Left lung (tissue), 4 donors: ENCODE measurements at regions not wholly inside any gene's neighbourhood (a gene's known extent, or its start where the extent isn't known, plus 50 kb on each side); places are given as distances from the start of the nearest gene placed in this dataset.

Experiments used
- ATAC-seq: fragments of 200-7000 bp; cut with Tn5 transposase; one replicate; pipeline ENCODE4 v1.9.1; 2020; ENCODE audit warnings: moderate library complexity
- DNase-seq, 4 donors: peaks; one replicate each; pipeline ENCODE4 v3.0.0-alpha.2; 2013 to 2020
- H3K27ac ChIP-seq, 2 donors: fragments of 200-600 bp; sonication (generic) in 1 of 2; one replicate each; pipeline versions ENCODE4 v1.5.0 to v1.8.0; 2020 to 2021
- H3K27me3 ChIP-seq, 2 donors: fragments of 200-600 bp; sonication (generic) in 1 of 2; one replicate each; pipeline versions ENCODE4 v1.5.0 to v1.8.0; 2020 to 2021
- H3K36me3 ChIP-seq, 2 donors: fragments of 200-600 bp; sonication (generic) in 1 of 2; one replicate each; pipeline versions ENCODE4 v1.5.0 to v1.8.0; 2020 to 2021
- H3K4me1 ChIP-seq, 2 donors: fragments of 200-600 bp; one replicate each; pipeline ENCODE4 v1.8.0; 2021
- H3K4me3 ChIP-seq, 2 donors: fragments of 200-600 bp; sonication (generic) in 1 of 2; one replicate each; pipeline versions ENCODE4 v1.5.0 to v1.8.0; 2020 to 2021; ENCODE audit warnings: mild to moderate bottlenecking in 1 of 2
- H3K9me3 ChIP-seq, 2 donors: fragments of 200-600 bp; sonication (generic) in 1 of 2; one replicate each; pipeline versions ENCODE4 v1.5.0 to v1.8.0; 2020 to 2021
- CTCF ChIP-seq, 2 donors: fragments of 200-600 bp; sonication (generic) in 1 of 2; IDR thresholded peaks; one replicate each; pipeline versions ENCODE4 v1.5.0 to v1.8.0; 2021; ENCODE audit warnings: antibody characterized with exemption in 2 of 2
- intact Hi-C, 2 donors: fragments of 100-400 bp; cut with DNase I; formaldehyde crosslinking; loops; one replicate each; pipeline versions ENCODE4 v1.11.2 to v1.14.2; 2022
- donor health status: DM: no; HTN: yes; CAD: no.
- donor health status: DM: no; HTN: no; CAD: no.

- no peak for TF ChIP-seq CTCF (IDR thresholded peaks at IDR 0.05)
These were observed 346.5 kb upstream of the ETAA1 start for GRCh38 chr2:67050622-67051021.

GRCh38 chr2:67054728-67055127 lies 342.4 kb upstream of the ETAA1 start:
- no peak for ATAC-seq
- no peak overlapping the region for H3K27ac ChIP-seq
- intact Hi-C loops: no loop called here

More at GRCh38 chr2:67050622-67051021, 346.5 kb upstream of the ETAA1 start:
- intact Hi-C loops: no loop called here
- no peak for DNase-seq
- Histone ChIP-seq H3K36me3 (no peaks in the 10 kb centered on the region), H3K27me3 (no peaks in the 10 kb centered on the region), H3K4me1 (no peaks in the 10 kb centered on the region), H3K4me3 (no peak overlapping the region), H3K9me3 (no peaks in the 10 kb centered on the region), H3K27ac (no peak overlapping the region)
- no peak for ATAC-seq

GRCh38 chr2:67055387-67056304 lies 341.5 kb upstream of the ETAA1 start:
- no peaks in the 10 kb centered on the region for H3K9me3 ChIP-seq
- H3K4me1 ChIP-seq: peaks cover 0 to 4% of the 10 kb centered on the region in 2 donors
- DNase-seq: no peak
- no peak for ATAC-seq
- intact Hi-C loops: no loop called here
- no peak overlapping the region for H3K4me3 ChIP-seq
- H3K27ac ChIP-seq: no peak overlapping the region
- no peak for TF ChIP-seq CTCF (IDR thresholded peaks at IDR 0.05)
- no peaks in the 10 kb centered on the region for H3K27me3 ChIP-seq
- H3K36me3 ChIP-seq: no peaks in the 10 kb centered on the region

More at GRCh38 chr2:67054728-67055127, 342.4 kb upstream of the ETAA1 start:
- Histone ChIP-seq H3K9me3 (no peaks in the 10 kb centered on the region), H3K27me3 (no peaks in the 10 kb centered on the region), H3K4me1 (peaks cover 0 to 4% of the 10 kb centered on the region in 2 donors), H3K4me3 (no peak overlapping the region), H3K36me3 (no peaks in the 10 kb centered on the region)
- TF ChIP-seq CTCF (IDR thresholded peaks at IDR 0.05): no peak
- no peak for DNase-seq

- ATAC-seq: no peak
- H3K27ac ChIP-seq: no peak overlapping the region
- no peaks in the 10 kb centered on the region for H3K9me3 ChIP-seq
- H3K36me3 ChIP-seq: no peaks in the 10 kb centered on the region
- DNase-seq: no peak
- intact Hi-C loops: no loop called here
- peaks cover 0 to 4% of the 10 kb centered on the region in 2 donors for H3K4me1 ChIP-seq
- no peaks in the 10 kb centered on the region for H3K27me3 ChIP-seq
- no peak overlapping the region for H3K4me3 ChIP-seq
- no peak for TF ChIP-seq CTCF (IDR thresholded peaks at IDR 0.05)
These were observed 340.0 kb upstream of the ETAA1 start for GRCh38 chr2:67057123-67057522.

GRCh38 chr2:67057901-67058703 lies 339.0 kb upstream of the ETAA1 start:
- H3K4me3 ChIP-seq: no peak overlapping the region
- no peaks in the 10 kb centered on the region for H3K36me3 ChIP-seq
- peaks cover 0 to 4% of the 10 kb centered on the region in 2 donors for H3K4me1 ChIP-seq
- no peaks in the 10 kb centered on the region for H3K9me3 ChIP-seq
- H3K27ac ChIP-seq: no peak overlapping the region
- no peak for DNase-seq
- no peak for TF ChIP-seq CTCF (IDR thresholded peaks at IDR 0.05)
- peak; percentile 71 for ATAC-seq
- no peaks in the 10 kb centered on the region for H3K27me3 ChIP-seq
- intact Hi-C loops: no loop called here
